ENCODE measurements at regions not wholly inside any gene's neighbourhood (a gene's known extent, or its start where the extent isn't known, plus 50 kb on each side); places are given as distances from the start of the nearest gene placed in this dataset.
"Not testable (repeated sequence)": the region's sequence is repeated elsewhere in the genome, so short reads cannot be mapped to it uniquely, and the experiment has no call there.

- TF ChIP-seq CTCF (conservative IDR thresholded peaks at IDR 0.05; ENCODE audit: low read depth, low read length); EZH2phosphoT487 (IDR thresholded peaks at IDR 0.05; ENCODE audit: borderline replicate concordance, low read length): not testable (repeated sequence)
Measured at GRCh38 chr7:65562522-65562921, 188.9 kb downstream of the ZNF92 start.
